Activated naive CD8-positive, alpha-beta T cell treated with anti-CD3 and anti-CD28 coated beads, Interleukin-2, amount 10 ng/mL, durations not matched to agents 7 days and 5 days (primary cell): ENCODE measurements at regions not wholly inside any gene's neighbourhood (a gene's known extent, or its start where the extent isn't known, plus 50 kb on each side); places are given as distances from the start of the nearest gene placed in this dataset.
"Not testable (repeated sequence)": the region's sequence is repeated elsewhere in the genome, so short reads cannot be mapped to it uniquely, and the experiment has no call there.

Experiments used
- ATAC-seq: fragments of 150-1000 bp; cut with Tn5 transposase; one replicate; pipeline ENCODE4 v1.10.0; 2021; ENCODE audit warnings: low read depth, moderate library complexity
- POLR2A ChIA-PET: fragments of 350-600 bp; sonication (Branson Sonifier 250); formaldehyde crosslinking; loops from one replicate; lab custom pipeline; 2021; ENCODE audit warnings: antibody characterized with exemption; lab: Charles Lee
- DNase-seq: peaks from one replicate; pipeline ENCODE4 v3.0.0; 2021
- H3K27ac Mint-ChIP-seq: one replicate; pipeline ENCODE4 v1.8.0; 2022; ENCODE audit warnings: mild to moderate bottlenecking, mixed read lengths
- H3K27me3 Mint-ChIP-seq: one replicate; pipeline ENCODE4 v1.8.0; 2022; ENCODE audit warnings: mild to moderate bottlenecking, moderate library complexity, mixed read lengths
- H3K36me3 Mint-ChIP-seq: one replicate; pipeline ENCODE4 v1.8.0; 2021; ENCODE audit warnings: mild to moderate bottlenecking, mixed read lengths
- H3K4me1 Mint-ChIP-seq: one replicate; pipeline ENCODE4 v1.8.0; 2021; ENCODE audit warnings: mixed read lengths
- H3K4me3 Mint-ChIP-seq: one replicate; pipeline ENCODE4 v1.8.0; 2022; ENCODE audit warnings: mild to moderate bottlenecking, moderate library complexity, mixed read lengths
- H3K9me3 Mint-ChIP-seq: one replicate; pipeline ENCODE4 v1.8.0; 2021; ENCODE audit warnings: mixed read lengths

GRCh38 chr3:164818318-164818717, 260.0 kb downstream of the SI start:
- H3K4me3 Mint-ChIP-seq: no peak overlapping the region
- no peaks in the 10 kb centered on the region for H3K36me3 Mint-ChIP-seq
- POLR2A ChIA-PET: no interaction called here
- ATAC-seq: no peak
- H3K27ac Mint-ChIP-seq: no peak overlapping the region
- DNase-seq: no peak
- no peaks in the 10 kb centered on the region for H3K9me3 Mint-ChIP-seq
- H3K27me3 Mint-ChIP-seq: no peaks in the 10 kb centered on the region
- H3K4me1 Mint-ChIP-seq: no peaks in the 10 kb centered on the region

GRCh38 chr3:164814106-164814505, 264.2 kb downstream of the SI start:
- no peak overlapping the region for H3K4me3 Mint-ChIP-seq
- ATAC-seq (no peak), DNase-seq (no peak)
- no peak overlapping the region for H3K27ac Mint-ChIP-seq
- POLR2A ChIA-PET: no interaction called here
- no peaks in the 10 kb centered on the region for H3K36me3 Mint-ChIP-seq
- no peaks in the 10 kb centered on the region for H3K27me3 Mint-ChIP-seq
- H3K9me3 Mint-ChIP-seq: no peaks in the 10 kb centered on the region
- no peaks in the 10 kb centered on the region for H3K4me1 Mint-ChIP-seq

GRCh38 chr3:164812042-164812441, 266.3 kb downstream of the SI start:
- Mint-ChIP-seq H3K36me3 (no peaks in the 10 kb centered on the region), H3K27ac (no peak overlapping the region), H3K27me3 (no peaks in the 10 kb centered on the region), H3K4me1 (no peaks in the 10 kb centered on the region), H3K4me3 (no peak overlapping the region), H3K9me3 (no peaks in the 10 kb centered on the region)
- DNase-seq (no peak), ATAC-seq (no peak)
- POLR2A ChIA-PET: no interaction called here

GRCh38 chr3:164806188-164806587, 272.1 kb downstream of the SI start:
- DNase-seq: no peak
- no peak for ATAC-seq
- no peaks in the 10 kb centered on the region for H3K27me3 Mint-ChIP-seq
- no peaks in the 10 kb centered on the region for H3K4me1 Mint-ChIP-seq
- peaks cover 3% of the 10 kb centered on the region for H3K9me3 Mint-ChIP-seq
- no peak overlapping the region for H3K27ac Mint-ChIP-seq
- H3K36me3 Mint-ChIP-seq: no peaks in the 10 kb centered on the region
- POLR2A ChIA-PET: no interaction called here
- H3K4me3 Mint-ChIP-seq: no peak overlapping the region

- H3K36me3 Mint-ChIP-seq: no peaks in the 10 kb centered on the region
- no peaks in the 10 kb centered on the region for H3K27me3 Mint-ChIP-seq
- H3K4me3 Mint-ChIP-seq: no peak overlapping the region
- no peak for DNase-seq
- H3K4me1 Mint-ChIP-seq: no peaks in the 10 kb centered on the region
- H3K9me3 Mint-ChIP-seq: no peaks in the 10 kb centered on the region
- no peak overlapping the region for H3K27ac Mint-ChIP-seq
- no peak for ATAC-seq
- POLR2A ChIA-PET: no interaction called here
Observed at GRCh38 chr3:164794099-164794498, 284.2 kb downstream of the SI start.

GRCh38 chr3:164791263-164791662, 287.0 kb downstream of the SI start:
- no peaks in the 10 kb centered on the region for H3K27me3 Mint-ChIP-seq
- H3K4me3 Mint-ChIP-seq: no peak overlapping the region
- ATAC-seq (no peak), DNase-seq (no peak)
- POLR2A ChIA-PET: no interaction called here
- H3K36me3 Mint-ChIP-seq: no peaks in the 10 kb centered on the region
- no peak overlapping the region for H3K27ac Mint-ChIP-seq
- no peaks in the 10 kb centered on the region for H3K4me1 Mint-ChIP-seq
- H3K9me3 Mint-ChIP-seq: no peaks in the 10 kb centered on the region

GRCh38 chr3:164784407-164784806, 293.9 kb downstream of the SI start:
- ATAC-seq, H3K4me3 Mint-ChIP-seq, H3K27me3 Mint-ChIP-seq, DNase-seq, H3K27ac Mint-ChIP-seq, H3K36me3 Mint-ChIP-seq, H3K9me3 Mint-ChIP-seq, H3K4me1 Mint-ChIP-seq, POLR2A ChIA-PET: not testable (repeated sequence)

- DNase-seq: no peak
- H3K27me3 Mint-ChIP-seq: no peaks in the 10 kb centered on the region
- H3K4me1 Mint-ChIP-seq: no peaks in the 10 kb centered on the region
- no peak for ATAC-seq
- H3K4me3 Mint-ChIP-seq: no peak overlapping the region
- no peak overlapping the region for H3K27ac Mint-ChIP-seq
- H3K9me3 Mint-ChIP-seq: peaks cover 5% of the 10 kb centered on the region
- POLR2A ChIA-PET: no interaction called here
- H3K36me3 Mint-ChIP-seq: no peaks in the 10 kb centered on the region
Observed at GRCh38 chr3:164781755-164782154, 296.5 kb downstream of the SI start.

GRCh38 chr3:164779816-164780215, 298.5 kb downstream of the SI start:
- no peaks in the 10 kb centered on the region for H3K27me3 Mint-ChIP-seq
- H3K4me3 Mint-ChIP-seq: no peak overlapping the region
- no peaks in the 10 kb centered on the region for H3K4me1 Mint-ChIP-seq
- no peak overlapping the region for H3K27ac Mint-ChIP-seq
- H3K9me3 Mint-ChIP-seq: peaks cover 4% of the 10 kb centered on the region
- DNase-seq (no peak), ATAC-seq (no peak)
- POLR2A ChIA-PET: no interaction called here
- H3K36me3 Mint-ChIP-seq: no peaks in the 10 kb centered on the region

- DNase-seq: no peak
- Mint-ChIP-seq H3K27me3 (no peaks in the 10 kb centered on the region), H3K4me3 (no peak overlapping the region), H3K4me1 (no peaks in the 10 kb centered on the region), H3K9me3 (no peaks in the 10 kb centered on the region), H3K36me3 (no peaks in the 10 kb centered on the region), H3K27ac (no peak overlapping the region)
- POLR2A ChIA-PET: no interaction called here
- no peak for ATAC-seq
Observed at GRCh38 chr3:164752812-164753211, 325.5 kb downstream of the SI start.

- H3K9me3 Mint-ChIP-seq: no peaks in the 10 kb centered on the region
- DNase-seq (no peak), ATAC-seq (no peak)
- no peak overlapping the region for H3K27ac Mint-ChIP-seq
- POLR2A ChIA-PET: no interaction called here
- no peaks in the 10 kb centered on the region for H3K4me1 Mint-ChIP-seq
- no peaks in the 10 kb centered on the region for H3K27me3 Mint-ChIP-seq
- H3K36me3 Mint-ChIP-seq: no peaks in the 10 kb centered on the region
- H3K4me3 Mint-ChIP-seq: no peak overlapping the region
Observed at GRCh38 chr3:164748626-164749025, 329.7 kb downstream of the SI start.

GRCh38 chr3:164741869-164742268, 336.4 kb downstream of the SI start:
- H3K27ac Mint-ChIP-seq: no peak overlapping the region
- no peak overlapping the region for H3K4me3 Mint-ChIP-seq
- POLR2A ChIA-PET: no interaction called here
- no peak for DNase-seq
- H3K36me3 Mint-ChIP-seq: no peaks in the 10 kb centered on the region
- H3K9me3 Mint-ChIP-seq: peaks cover 2% of the 10 kb centered on the region
- ATAC-seq: no peak
- no peaks in the 10 kb centered on the region for H3K27me3 Mint-ChIP-seq
- H3K4me1 Mint-ChIP-seq: no peaks in the 10 kb centered on the region

GRCh38 chr3:164737174-164737573, 341.1 kb downstream of the SI start:
- Mint-ChIP-seq H3K4me1 (no peaks in the 10 kb centered on the region), H3K36me3 (no peaks in the 10 kb centered on the region), H3K9me3 (peaks cover 1% of the 10 kb centered on the region), H3K4me3 (no peak overlapping the region), H3K27me3 (no peaks in the 10 kb centered on the region), H3K27ac (no peak overlapping the region)
- ATAC-seq (no peak), DNase-seq (no peak)
- POLR2A ChIA-PET: no interaction called here

GRCh38 chr3:164732166-164732565, 346.1 kb downstream of the SI start:
- DNase-seq (no peak), ATAC-seq (no peak)

GRCh38 chr3:164730815-164731360, 347.4 kb downstream of the SI start:
- Mint-ChIP-seq H3K27ac (no peak overlapping the region), H3K4me1 (no peaks in the 10 kb centered on the region), H3K36me3 (no peaks in the 10 kb centered on the region), H3K9me3 (no peaks in the 10 kb centered on the region), H3K27me3 (no peaks in the 10 kb centered on the region), H3K4me3 (no peak overlapping the region)
- ATAC-seq (no peak), DNase-seq (no peak)
- POLR2A ChIA-PET: no interaction called here

More at GRCh38 chr3:164732166-164732565, 346.1 kb downstream of the SI start:
- POLR2A ChIA-PET: no interaction called here
- H3K4me1 Mint-ChIP-seq: no peaks in the 10 kb centered on the region
- H3K36me3 Mint-ChIP-seq: no peaks in the 10 kb centered on the region
- H3K9me3 Mint-ChIP-seq: no peaks in the 10 kb centered on the region
- H3K4me3 Mint-ChIP-seq: no peak overlapping the region
- H3K27me3 Mint-ChIP-seq: no peaks in the 10 kb centered on the region
- no peak overlapping the region for H3K27ac Mint-ChIP-seq
